Stimulated activated CD4-positive, alpha-beta T cell treated with anti-CD3 and anti-CD28 coated beads, Interleukin-2, amount 100 ng/mL, for 48 hours (primary cell): ENCODE measurements at regions not wholly inside any gene's neighbourhood (a gene's known extent, or its start where the extent isn't known, plus 50 kb on each side); places are given as distances from the start of the nearest gene placed in this dataset.

Source experiments
- DNase-seq, 2 donors: peaks; one replicate each; pipeline ENCODE4 v3.0.0-alpha.2; 2020

- DNase-seq = no peak
Observed at GRCh38 chr18:45447355-45448265, 167.7 kb upstream of the SLC14A2 start.

- DNase-seq = no peak
Observed at GRCh38 chr18:45448871-45449270, 166.4 kb upstream of the SLC14A2 start.

- no peak for DNase-seq
Observed at GRCh38 chr18:45449418-45450227, 165.7 kb upstream of the SLC14A2 start.

- DNase-seq = no peak
Observed at GRCh38 chr18:45456090-45457021, 158.9 kb upstream of the SLC14A2 start.

GRCh38 chr18:45458033-45458432, 157.2 kb upstream of the SLC14A2 start:
- DNase-seq = no peak

GRCh38 chr18:45462179-45462578, 153.1 kb upstream of the SLC14A2 start:
- DNase-seq = no peak

GRCh38 chr18:45463451-45463850, 151.8 kb upstream of the SLC14A2 start:
- no peak for DNase-seq

GRCh38 chr18:45464619-45465018, 150.7 kb upstream of the SLC14A2 start:
- no peak for DNase-seq

- DNase-seq = no peak
Observed at GRCh38 chr18:45467293-45467692, 148.0 kb upstream of the SLC14A2 start.

- no peak for DNase-seq
Observed at GRCh38 chr18:45467945-45468344, 147.3 kb upstream of the SLC14A2 start.

- no peak for DNase-seq
Observed at GRCh38 chr18:45478889-45479288, 136.4 kb upstream of the SLC14A2 start.

- DNase-seq = no peak
Observed at GRCh38 chr18:45480219-45481015, 134.9 kb upstream of the SLC14A2 start.

GRCh38 chr18:45481821-45482220, 133.5 kb upstream of the SLC14A2 start:
- no peak for DNase-seq

GRCh38 chr18:45482286-45482685, 133.0 kb upstream of the SLC14A2 start:
- DNase-seq = no peak

GRCh38 chr18:45487581-45487980, 127.7 kb upstream of the SLC14A2 start:
- DNase-seq = no peak

GRCh38 chr18:45488645-45489044, 126.6 kb upstream of the SLC14A2 start:
- no peak for DNase-seq

GRCh38 chr18:45493830-45494229, 121.4 kb upstream of the SLC14A2 start:
- DNase-seq = no peak

- DNase-seq = no peak
Observed at GRCh38 chr18:45494811-45495210, 120.5 kb upstream of the SLC14A2 start.

- DNase-seq = no peak
Observed at GRCh38 chr18:45496741-45497140, 118.5 kb upstream of the SLC14A2 start.

- DNase-seq = no peak
Observed at GRCh38 chr18:45497595-45498286, 117.5 kb upstream of the SLC14A2 start.

- DNase-seq = no peak
Observed at GRCh38 chr18:45498287-45498658, 117.0 kb upstream of the SLC14A2 start.
